A673 (cell line): ENCODE measurements at regions not wholly inside any gene's neighbourhood (a gene's known extent, or its start where the extent isn't known, plus 50 kb on each side); places are given as distances from the start of the nearest gene placed in this dataset.

ENCODE experiments used
- BruUV-seq: library from RNA; stranded (reverse); fragments of 400-500 nt; replicated peaks from 2 replicates; lab custom pipeline; 2021; lab: Mats Ljungman, UMichigan
- CTCF ChIA-PET: fragments of 300-600 bp; sonication (Branson Sonifier 250); formaldehyde crosslinking; loops from one replicate; lab custom pipeline; 2022; ENCODE audit warnings: antibody characterized with exemption; lab: Charles Lee
- POLR2A ChIA-PET: fragments of 300-600 bp; sonication (Branson Sonifier 250); formaldehyde crosslinking; loops from one replicate; lab custom pipeline; 2022; ENCODE audit warnings: antibody characterized with exemption; ENCODE audit not compliant: low non-redundant PET; lab: Charles Lee
- DNase-seq: peaks from one replicate; pipeline ENCODE4 v3.0.0-alpha.2; 2015; ENCODE audit warnings: low spot score
- H3K27ac ChIP-seq: fragments of 200-600 bp; sonication (generic); 2 replicates; pipeline ENCODE4 v1.5.1; 2016; ENCODE audit warnings: mixed run types, low read depth, mild to moderate bottlenecking, mixed read lengths, antibody characterized with exemption, low read length; ENCODE audit not compliant: poor library complexity, severe bottlenecking
- H3K27me3 ChIP-seq: fragments of 200-600 bp; sonication (generic); replicated peaks from 2 replicates; pipeline ENCODE4 v1.6.1; 2017; ENCODE audit warnings: mixed run types, low read depth, mild to moderate bottlenecking, mixed read lengths, antibody characterized with exemption, low read length; ENCODE audit not compliant: insufficient read depth, poor library complexity
- H3K36me3 ChIP-seq: fragments of 200-600 bp; sonication (generic); 2 replicates; pipeline ENCODE4 v1.6.1; 2016; ENCODE audit warnings: mixed run types, mild to moderate bottlenecking, mixed read lengths, antibody characterized with exemption, low read length; ENCODE audit not compliant: insufficient read depth, poor library complexity, severe bottlenecking
- H3K4me1 ChIP-seq: fragments of 200-600 bp; sonication (generic); 2 replicates; pipeline ENCODE4 v1.6.1; 2017; ENCODE audit warnings: mixed run types, mild to moderate bottlenecking, mixed read lengths, antibody characterized with exemption, low read length; ENCODE audit not compliant: insufficient read depth, poor library complexity, severe bottlenecking
- H3K4me3 ChIP-seq: fragments of 200-600 bp; sonication (generic); 2 replicates; pipeline ENCODE4 v1.5.1; 2016; ENCODE audit warnings: low read depth, mixed run types, mild to moderate bottlenecking, mixed read lengths, low read length; ENCODE audit not compliant: poor library complexity, severe bottlenecking
- H3K9me3 ChIP-seq: fragments of 200-600 bp; sonication (generic); 2 replicates; pipeline ENCODE4 v1.6.1; 2016; ENCODE audit warnings: mixed run types, low read depth, mild to moderate bottlenecking, mixed read lengths, antibody characterized with exemption, low read length; ENCODE audit not compliant: poor library complexity, severe bottlenecking
- CTCF ChIP-seq: fragments of 300-800, 200-600 bp; sonication (generic); conservative IDR thresholded peaks from 2 replicates; pipeline ENCODE4 v1.5.1; 2017; ENCODE audit warnings: low read depth, mild to moderate bottlenecking, antibody characterized with exemption, low read length, moderate library complexity, mixed read lengths
- EZH2 ChIP-seq: fragments of 200-600 bp; sonication (generic); IDR thresholded peaks from 2 replicates; pipeline ENCODE4 v1.6.1; 2017; ENCODE audit warnings: borderline replicate concordance, low read depth, mild to moderate bottlenecking, mixed read lengths, antibody characterized with exemption, low read length; ENCODE audit not compliant: poor library complexity, severe bottlenecking
- intact Hi-C: fragments of 100-400 bp; cut with micrococcal nuclease; formaldehyde crosslinking; loops from one replicate; pipeline ENCODE4 v1.10.0; 2022; ENCODE audit not compliant: unreplicated experiment

- Histone ChIP-seq H3K4me3 (no peak overlapping the region), H3K4me1 (no peaks in the 10 kb centered on the region), H3K27me3 (peaks cover 6% of the 10 kb centered on the region), H3K36me3 (no peaks in the 10 kb centered on the region), H3K9me3 (no peaks in the 10 kb centered on the region), H3K27ac (no peak overlapping the region)
- POLR2A ChIA-PET: no interaction called here
- DNase-seq: no peak
- TF ChIP-seq EZH2: no peak
- TF ChIP-seq CTCF: no peak
- no TSS peak for BruUV-seq
- CTCF ChIA-PET: no interaction called here
- intact Hi-C loops: no loop called here
Observed at GRCh38 chr1:5730272-5731109, 261.7 kb downstream of the NPHP4 start.

GRCh38 chr1:5729636-5730145 lies 262.5 kb downstream of the NPHP4 start:
- ChIA-PET POLR2A (no interaction called here), CTCF (no interaction called here)
- Histone ChIP-seq H3K36me3 (no peaks in the 10 kb centered on the region), H3K9me3 (no peaks in the 10 kb centered on the region), H3K4me1 (no peaks in the 10 kb centered on the region), H3K27ac (no peak overlapping the region), H3K27me3 (no peaks in the 10 kb centered on the region), H3K4me3 (no peak overlapping the region)
- TF ChIP-seq CTCF (no peak), EZH2 (no peak)
- no TSS peak for BruUV-seq
- intact Hi-C loops: no loop called here
- no peak for DNase-seq

- H3K4me1 ChIP-seq: no peaks in the 10 kb centered on the region
- CTCF ChIA-PET: no interaction called here
- H3K27me3 ChIP-seq: no peaks in the 10 kb centered on the region
- intact Hi-C loops: no loop called here
- POLR2A ChIA-PET: no interaction called here
- DNase-seq: no peak
- H3K4me3 ChIP-seq: no peak overlapping the region
- no peaks in the 10 kb centered on the region for H3K9me3 ChIP-seq
- no peak for TF ChIP-seq EZH2
- no peaks in the 10 kb centered on the region for H3K36me3 ChIP-seq
- BruUV-seq: no TSS peak
- no peak overlapping the region for H3K27ac ChIP-seq
Observed at GRCh38 chr1:5728663-5729355, 263.4 kb downstream of the NPHP4 start.
